ENCODE measurements at regions not wholly inside any gene's neighbourhood (a gene's known extent, or its start where the extent isn't known, plus 50 kb on each side); places are given as distances from the start of the nearest gene placed in this dataset.
A peak's percentile ranks its signal among the peaks of the same experiment; 100 is the strongest.

- no peak for DNase-seq (ENCODE audit: low spot score)
- in situ Hi-C loops (cut with HindIII; ENCODE audit: low sequenced_read_pairs), result no loop called here
Observed at GRCh38 chr16:77624085-77624484, 98.2 kb upstream of the NUDT7 start.

- DNase-seq (ENCODE audit: low spot score), result no peak
- in situ Hi-C loops (cut with HindIII; ENCODE audit: low sequenced_read_pairs), result no loop called here
Observed at GRCh38 chr16:77636615-77637014, 85.7 kb upstream of the NUDT7 start.

- DNase-seq (ENCODE audit: low spot score), result no peak
- in situ Hi-C loops (cut with HindIII; ENCODE audit: low sequenced_read_pairs), result no loop called here
Observed at GRCh38 chr16:77637940-77638339, 84.4 kb upstream of the NUDT7 start.

GRCh38 chr16:77643176-77643575 is 79.1 kb upstream of the NUDT7 start:
- DNase-seq (ENCODE audit: low spot score), result no peak
- in situ Hi-C loops (cut with HindIII; ENCODE audit: low sequenced_read_pairs), result no loop called here

GRCh38 chr16:77645764-77646163 is 76.5 kb upstream of the NUDT7 start:
- DNase-seq (ENCODE audit: low spot score), result no peak
- in situ Hi-C loops (cut with HindIII; ENCODE audit: low sequenced_read_pairs), result no loop called here

- in situ Hi-C loops (cut with HindIII; ENCODE audit: low sequenced_read_pairs), result no loop called here
- DNase-seq (ENCODE audit: low spot score), result no peak
Observed at GRCh38 chr16:77647726-77648125, 74.6 kb upstream of the NUDT7 start.

GRCh38 chr16:77650761-77651160 is 71.6 kb upstream of the NUDT7 start:
- DNase-seq (ENCODE audit: low spot score), result no peak
- in situ Hi-C loops (cut with HindIII; ENCODE audit: low sequenced_read_pairs), result no loop called here

- in situ Hi-C loops (cut with HindIII; ENCODE audit: low sequenced_read_pairs), result no loop called here
Observed at GRCh38 chr16:77652399-77652798, 69.9 kb upstream of the NUDT7 start.

GRCh38 chr16:77657016-77657415 is 65.3 kb upstream of the NUDT7 start:
- DNase-seq (ENCODE audit: low spot score), result no peak
- in situ Hi-C loops (cut with HindIII; ENCODE audit: low sequenced_read_pairs), result no loop called here

More at GRCh38 chr16:77652399-77652798, 69.9 kb upstream of the NUDT7 start:
- no peak for DNase-seq (ENCODE audit: low spot score)

GRCh38 chr16:77660311-77660710 is 62.0 kb upstream of the NUDT7 start:
- DNase-seq (ENCODE audit: low spot score), result peak; percentile 69
- in situ Hi-C loops (cut with HindIII; ENCODE audit: low sequenced_read_pairs), result no loop called here

GRCh38 chr16:77662246-77662645 is 60.1 kb upstream of the NUDT7 start:
- DNase-seq (ENCODE audit: low spot score), result no peak
- in situ Hi-C loops (cut with HindIII; ENCODE audit: low sequenced_read_pairs), result no loop called here

- no peak for DNase-seq (ENCODE audit: low spot score)
- in situ Hi-C loops (cut with HindIII; ENCODE audit: low sequenced_read_pairs), result no loop called here
Observed at GRCh38 chr16:77663711-77664110, 58.6 kb upstream of the NUDT7 start.

- DNase-seq (ENCODE audit: low spot score), result no peak
- in situ Hi-C loops (cut with HindIII; ENCODE audit: low sequenced_read_pairs), result no loop called here
Observed at GRCh38 chr16:77666771-77667170, 55.5 kb upstream of the NUDT7 start.

GRCh38 chr16:77668201-77668600 is 54.1 kb upstream of the NUDT7 start:
- DNase-seq (ENCODE audit: low spot score), result no peak
- in situ Hi-C loops (cut with HindIII; ENCODE audit: low sequenced_read_pairs), result no loop called here

- in situ Hi-C loops (cut with HindIII; ENCODE audit: low sequenced_read_pairs), result no loop called here
Observed at GRCh38 chr16:77669057-77669456, 53.3 kb upstream of the NUDT7 start.

More at GRCh38 chr16:77669057-77669456, 53.3 kb upstream of the NUDT7 start:
- no peak for DNase-seq (ENCODE audit: low spot score)

Measured in G401 (cell line).